Brain microvascular endothelial cell (primary cell): ENCODE measurements at regions not wholly inside any gene's neighbourhood (a gene's known extent, or its start where the extent isn't known, plus 50 kb on each side); places are given as distances from the start of the nearest gene placed in this dataset.

ENCODE experiments used
- DNase-seq: peaks from one replicate; pipeline ENCODE4 v3.0.0-alpha.2; 2020
- H3K27ac ChIP-seq: fragments of 250-450 bp; sonication (Bioruptor Pico); 2 replicates; pipeline ENCODE4 v1.5.1; 2020; ENCODE audit warnings: mild to moderate bottlenecking, moderate library complexity
- H3K27me3 ChIP-seq: fragments of 250-450 bp; sonication (Bioruptor Pico); replicated peaks from 2 replicates; pipeline ENCODE4 v1.5.1; 2020; ENCODE audit warnings: mild to moderate bottlenecking
- H3K36me3 ChIP-seq: fragments of 250-450 bp; sonication (Bioruptor Pico); replicated peaks from 2 replicates; pipeline ENCODE4 v1.5.1; 2020; ENCODE audit warnings: mild to moderate bottlenecking
- H3K4me3 ChIP-seq: 2 replicates; pipeline ENCODE4 v1.5.1; 2011; ENCODE audit warnings: low read depth, mild to moderate bottlenecking, control low read depth, low read length, moderate library complexity
- CTCF ChIP-seq: IDR thresholded peaks from 2 replicates; pipeline ENCODE4 v1.5.1; 2011; ENCODE audit warnings: low read depth, mild to moderate bottlenecking, moderate library complexity, low read length, control low read depth, inconsistent platforms; ENCODE audit errors: missing control alignments
- in situ Hi-C: cut with HindIII; loops from 2 replicates; pipeline ENCODE4 v1.10.0; 2017; ENCODE audit warnings: low sequenced_read_pairs, low pct_ligation_motif_present

GRCh38 chr7:91443862-91444261 lies 179.6 kb downstream of the FZD1 start:
- in situ Hi-C loops = no loop called here
- no peak overlapping the region for H3K4me3 ChIP-seq
- no peak for DNase-seq
- no peaks in the 10 kb centered on the region for H3K27me3 ChIP-seq
- TF ChIP-seq CTCF = no peak
- no peaks in the 10 kb centered on the region for H3K36me3 ChIP-seq
- H3K27ac ChIP-seq = no peak overlapping the region

GRCh38 chr7:91446819-91447218 lies 182.6 kb downstream of the FZD1 start:
- no peaks in the 10 kb centered on the region for H3K36me3 ChIP-seq
- TF ChIP-seq CTCF = no peak
- no peak for DNase-seq
- no peak overlapping the region for H3K27ac ChIP-seq
- in situ Hi-C loops = no loop called here
- H3K4me3 ChIP-seq = no peak overlapping the region
- H3K27me3 ChIP-seq = no peaks in the 10 kb centered on the region

GRCh38 chr7:91455411-91455810 lies 191.2 kb downstream of the FZD1 start:
- Histone ChIP-seq H3K4me3 (no peak overlapping the region), H3K27ac (no peak overlapping the region), H3K27me3 (no peaks in the 10 kb centered on the region), H3K36me3 (no peaks in the 10 kb centered on the region)
- in situ Hi-C loops = no loop called here
- no peak for TF ChIP-seq CTCF
- no peak for DNase-seq

- no peak for TF ChIP-seq CTCF
- no peaks in the 10 kb centered on the region for H3K27me3 ChIP-seq
- no peaks in the 10 kb centered on the region for H3K36me3 ChIP-seq
- in situ Hi-C loops = no loop called here
- H3K4me3 ChIP-seq = no peak overlapping the region
- H3K27ac ChIP-seq = no peak overlapping the region
- no peak for DNase-seq
These were observed 193.0 kb downstream of the FZD1 start for GRCh38 chr7:91457208-91457607.

- DNase-seq = peak; percentile 5
- no peak for TF ChIP-seq CTCF
- Histone ChIP-seq H3K36me3 (no peaks in the 10 kb centered on the region), H3K27me3 (no peaks in the 10 kb centered on the region), H3K4me3 (no peak overlapping the region), H3K27ac (no peak overlapping the region)
- in situ Hi-C loops = no loop called here
These were observed 195.3 kb downstream of the FZD1 start for GRCh38 chr7:91459539-91459938.

- no peak for TF ChIP-seq CTCF
- in situ Hi-C loops = no loop called here
- no peak for DNase-seq
- H3K27ac ChIP-seq = no peak overlapping the region
- no peaks in the 10 kb centered on the region for H3K36me3 ChIP-seq
- H3K27me3 ChIP-seq = no peaks in the 10 kb centered on the region
- no peak overlapping the region for H3K4me3 ChIP-seq
These were observed 198.1 kb downstream of the FZD1 start for GRCh38 chr7:91462316-91462715.
